Kidney (tissue), 13 donors: ENCODE measurements at regions not wholly inside any gene's neighbourhood (a gene's known extent, or its start where the extent isn't known, plus 50 kb on each side); places are given as distances from the start of the nearest gene placed in this dataset.

Experiments used
- DNase-seq, 5 donors: peaks; one replicate each; pipeline ENCODE4 v3.0.0-alpha.2; 2013 to 2020
- FAIRE-seq: peaks from 2 replicates; lab custom pipeline; 2012; peaks lifted over from hg19 to GRCh38; lab: Jason Lieb, UNC
- H3K27ac ChIP-seq, 2 donors: one replicate each; pipeline ENCODE4 v1.7.0; 2013; ENCODE audit warnings: low read depth in 2 of 2, low read length in 2 of 2, inconsistent platforms in 1 of 2
- H3K27me3 ChIP-seq: one replicate; pipeline ENCODE4 v1.7.1; 2013; ENCODE audit warnings: low read length, inconsistent platforms; ENCODE audit not compliant: control insufficient read depth, insufficient read depth
- H3K36me3 ChIP-seq, 3 donors: one replicate each; pipeline versions ENCODE4 v1.7.0 to v1.7.1; 2013; ENCODE audit warnings: low read length in 3 of 3, control low read depth in 1 of 3, inconsistent platforms in 1 of 3; ENCODE audit not compliant: insufficient read depth in 3 of 3, control insufficient read depth in 2 of 3
- H3K4me1 ChIP-seq, 3 donors: one replicate each; pipeline versions ENCODE4 v1.7.0 to v1.7.1; 2013; ENCODE audit warnings: low read length in 3 of 3, inconsistent platforms in 1 of 3, low read depth in 1 of 3; ENCODE audit not compliant: control insufficient read depth in 2 of 3, insufficient read depth in 2 of 3
- H3K4me3 ChIP-seq, 3 donors: one replicate each; pipeline versions ENCODE4 v1.7.0 to v1.8.1; 2013; ENCODE audit warnings: low read length in 3 of 3, control low read depth in 1 of 3, inconsistent platforms in 1 of 3
- H3K9ac ChIP-seq, 3 donors: one replicate each; pipeline versions ENCODE4 v1.7.0 to v1.7.1; 2013; ENCODE audit warnings: low read length in 3 of 3, control low read depth in 1 of 3, inconsistent platforms in 1 of 3
- H3K9me3 ChIP-seq, 3 donors: one replicate each; pipeline versions ENCODE4 v1.7.0 to v1.7.1; 2013; ENCODE audit warnings: low read length in 3 of 3, control low read depth in 1 of 3, inconsistent platforms in 1 of 3; ENCODE audit not compliant: control insufficient read depth in 2 of 3, insufficient read depth in 1 of 3
- intact Hi-C: fragments of 100-400 bp; cut with DNase I; formaldehyde crosslinking; loops from one replicate; pipeline ENCODE4 v1.11.1; 2022
- TF ChIP-seq, protein P1 (sequence below): IDR thresholded peaks from 3 replicates; pipeline ENCODE4 v1.5.1; 2012; ENCODE audit warnings: mild to moderate bottlenecking, moderate library complexity, borderline replicate concordance; ENCODE audit not compliant: insufficient read depth; ENCODE audit errors: extremely low read depth
- donor health status: control.
- donor health status: control.
- donor health status: control.
- donor health status: control.
- donor health status: control.
- donor health status: DM: yes; HTN: yes; CAD: no.
- donor health status: Normal renal cell carcinoma (clear cell type).

GRCh38 chr10:78772486-78772885 is 296.3 kb upstream of the ZMIZ1 start:
- FAIRE-seq (no peak), DNase-seq (peak in 1 of 5 donors; percentile 28)
- H3K4me1 ChIP-seq = peaks cover 0 to 7% (median 3%) of the 10 kb centered on the region in 3 donors
- H3K9me3 ChIP-seq = no peaks in the 10 kb centered on the region
- H3K36me3 ChIP-seq = no peaks in the 10 kb centered on the region
- no peak overlapping the region for H3K27ac ChIP-seq
- TF ChIP-seq, protein P1, sequence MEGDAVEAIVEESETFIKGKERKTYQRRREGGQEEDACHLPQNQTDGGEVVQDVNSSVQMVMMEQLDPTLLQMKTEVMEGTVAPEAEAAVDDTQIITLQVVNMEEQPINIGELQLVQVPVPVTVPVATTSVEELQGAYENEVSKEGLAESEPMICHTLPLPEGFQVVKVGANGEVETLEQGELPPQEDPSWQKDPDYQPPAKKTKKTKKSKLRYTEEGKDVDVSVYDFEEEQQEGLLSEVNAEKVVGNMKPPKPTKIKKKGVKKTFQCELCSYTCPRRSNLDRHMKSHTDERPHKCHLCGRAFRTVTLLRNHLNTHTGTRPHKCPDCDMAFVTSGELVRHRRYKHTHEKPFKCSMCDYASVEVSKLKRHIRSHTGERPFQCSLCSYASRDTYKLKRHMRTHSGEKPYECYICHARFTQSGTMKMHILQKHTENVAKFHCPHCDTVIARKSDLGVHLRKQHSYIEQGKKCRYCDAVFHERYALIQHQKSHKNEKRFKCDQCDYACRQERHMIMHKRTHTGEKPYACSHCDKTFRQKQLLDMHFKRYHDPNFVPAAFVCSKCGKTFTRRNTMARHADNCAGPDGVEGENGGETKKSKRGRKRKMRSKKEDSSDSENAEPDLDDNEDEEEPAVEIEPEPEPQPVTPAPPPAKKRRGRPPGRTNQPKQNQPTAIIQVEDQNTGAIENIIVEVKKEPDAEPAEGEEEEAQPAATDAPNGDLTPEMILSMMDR = no peak
- H3K9ac ChIP-seq = no peak overlapping the region
- intact Hi-C loops = no loop called here
- H3K27me3 ChIP-seq = no peaks in the 10 kb centered on the region
- H3K4me3 ChIP-seq = no peak overlapping the region

DNA sequence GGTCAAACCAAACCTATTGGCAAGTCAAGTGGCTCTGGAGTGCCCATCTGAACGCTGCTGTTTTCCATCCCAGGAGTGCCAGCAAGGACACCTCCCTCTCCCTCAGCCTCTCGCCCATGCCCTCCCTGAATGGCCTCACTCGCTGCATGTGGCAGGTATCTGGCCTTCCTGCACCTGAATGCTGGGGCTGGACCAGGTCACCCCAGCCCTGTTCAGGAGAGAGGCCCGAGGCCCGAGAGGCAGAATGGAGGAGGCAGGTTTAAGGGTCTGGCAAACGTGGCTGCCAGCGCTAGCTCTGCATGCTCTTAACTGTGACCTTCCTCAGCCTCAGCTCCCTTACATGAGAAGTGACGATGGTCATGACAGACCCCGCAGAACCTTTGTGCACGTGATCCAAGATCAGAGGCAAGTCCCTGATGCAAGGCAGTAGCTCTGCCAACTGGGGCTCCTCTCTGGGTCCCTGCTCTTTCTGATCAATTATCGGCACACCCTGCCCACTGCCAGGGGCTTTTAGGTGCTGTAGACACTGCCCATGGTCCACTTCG is 295.7 kb upstream of the ZMIZ1 start:
- no peak for DNase-seq
- TF ChIP-seq, protein P1 = no peak
- H3K27ac ChIP-seq = no peak overlapping the region
- H3K36me3 ChIP-seq = no peaks in the 10 kb centered on the region
- H3K9me3 ChIP-seq = no peaks in the 10 kb centered on the region
- H3K9ac ChIP-seq = no peak overlapping the region
- intact Hi-C loops = no loop called here
- no peak for FAIRE-seq
- no peak overlapping the region for H3K4me3 ChIP-seq
- peaks cover 0 to 13% (median 3%) of the 10 kb centered on the region in 3 donors for H3K4me1 ChIP-seq
- no peaks in the 10 kb centered on the region for H3K27me3 ChIP-seq

DNA sequence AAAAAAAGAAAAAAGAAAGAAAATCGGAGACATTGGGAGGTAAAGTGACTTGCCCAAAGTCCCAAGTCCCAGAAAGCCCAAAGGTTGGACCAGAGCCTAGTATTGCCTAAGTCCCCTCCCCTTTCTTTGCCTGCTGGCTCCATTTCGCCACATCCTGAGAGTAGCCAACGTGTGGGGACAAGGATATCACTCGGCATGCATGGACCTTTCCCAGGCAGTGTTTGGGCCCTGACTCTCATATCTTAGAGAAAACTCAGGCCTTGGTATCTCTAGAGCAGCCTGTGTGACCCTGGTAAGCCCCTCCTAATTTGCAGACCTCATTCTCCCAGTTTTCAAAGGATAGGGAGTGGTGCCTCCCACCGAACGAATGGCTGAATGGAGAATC is 294.2 kb upstream of the ZMIZ1 start:
- intact Hi-C loops = no loop called here
- Histone ChIP-seq H3K36me3 (no peaks in the 10 kb centered on the region), H3K27ac (no peak overlapping the region), H3K4me3 (no peak overlapping the region), H3K9me3 (no peaks in the 10 kb centered on the region), H3K4me1 (peaks cover 0 to 26% (median 8%) of the 10 kb centered on the region in 3 donors), H3K9ac (no peak overlapping the region), H3K27me3 (no peaks in the 10 kb centered on the region)
- FAIRE-seq = no peak
- TF ChIP-seq, protein P1 = no peak
- DNase-seq = no peak
